ENCODE measurements at regions not wholly inside any gene's neighbourhood (a gene's known extent, or its start where the extent isn't known, plus 50 kb on each side); places are given as distances from the start of the nearest gene placed in this dataset.
"Not testable (repeated sequence)": the region's sequence is repeated elsewhere in the genome, so short reads cannot be mapped to it uniquely, and the experiment has no call there.

- no peak for DNase-seq
These were observed 929.1 kb downstream of the RAB28 start for GRCh38 chr4:12555011-12555410.

- no peak for DNase-seq
These were observed 935.5 kb downstream of the RAB28 start for GRCh38 chr4:12548678-12549077.

GRCh38 chr4:12545812-12546211 lies 938.3 kb downstream of the RAB28 start:
- DNase-seq = no peak

- DNase-seq = no peak
These were observed 946.0 kb downstream of the RAB28 start for GRCh38 chr4:12538162-12538561.

GRCh38 chr4:12534684-12535083 lies 949.5 kb downstream of the RAB28 start:
- no peak for DNase-seq

- no peak for DNase-seq
These were observed 964.7 kb downstream of the RAB28 start for GRCh38 chr4:12519426-12519825.

- no peak for DNase-seq
These were observed 976.2 kb downstream of the RAB28 start for GRCh38 chr4:12507868-12508481.

- no peak for DNase-seq
These were observed 983.7 kb downstream of the RAB28 start for GRCh38 chr4:12500409-12500808.

- DNase-seq = no peak
These were observed 984.4 kb downstream of the RAB28 start for GRCh38 chr4:12499693-12500092.

GRCh38 chr4:12495211-12495610 lies 988.9 kb downstream of the RAB28 start:
- DNase-seq = no peak

- no peak for DNase-seq
These were observed 991.3 kb downstream of the RAB28 start for GRCh38 chr4:12492730-12493393.

- DNase-seq = no peak
These were observed 995.5 kb downstream of the RAB28 start for GRCh38 chr4:12488672-12489071.

GRCh38 chr4:12487000-12487399 lies 997.1 kb downstream of the RAB28 start:
- no peak for DNase-seq

GRCh38 chr4:12472087-12472486 lies 1012.1 kb downstream of the RAB28 start:
- DNase-seq = no peak

- no peak for DNase-seq
These were observed 1012.9 kb downstream of the RAB28 start for GRCh38 chr4:12471193-12471592.

GRCh38 chr4:12461576-12461975 lies 1022.6 kb downstream of the RAB28 start:
- DNase-seq = not testable (repeated sequence)

- no peak for DNase-seq
These were observed 1025.0 kb downstream of the RAB28 start for GRCh38 chr4:12459126-12459525.

- no peak for DNase-seq
These were observed 1025.5 kb downstream of the RAB28 start for GRCh38 chr4:12458621-12459020.

- DNase-seq = no peak
These were observed 1023.6 kb upstream of the HS3ST1 start for GRCh38 chr4:12452291-12452690.

- DNase-seq = no peak
These were observed 1018.8 kb upstream of the HS3ST1 start for GRCh38 chr4:12447451-12447850.

GRCh38 chr4:12446657-12447185 lies 1018.0 kb upstream of the HS3ST1 start:
- DNase-seq = no peak

GRCh38 chr4:12446256-12446655 lies 1017.6 kb upstream of the HS3ST1 start:
- DNase-seq = no peak

GRCh38 chr4:12445711-12446235 lies 1017.1 kb upstream of the HS3ST1 start:
- no peak for DNase-seq

GRCh38 chr4:12439633-12440305 lies 1011.1 kb upstream of the HS3ST1 start:
- DNase-seq = no peak

Measured in inflammatory macrophage (primary cell).